Gastroesophageal sphincter (tissue), 4 donors: ENCODE measurements at regions not wholly inside any gene's neighbourhood (a gene's known extent, or its start where the extent isn't known, plus 50 kb on each side); places are given as distances from the start of the nearest gene placed in this dataset.

Source experiments
- ATAC-seq: fragments of 150-250 bp; one replicate; pipeline ENCODE4 v1.9.1; 2016; ENCODE audit warnings: mild to moderate bottlenecking, moderate library complexity
- H3K27ac ChIP-seq, 4 donors: fragments of 200-600 bp; sonication (generic) in 3 of 4; 1 replicate in 3 of 4; 2 replicates in 1 of 4; pipeline ENCODE4 v1.5.1; 2016 to 2019
- H3K27me3 ChIP-seq: fragments of 200-600 bp; sonication (generic); one replicate; pipeline ENCODE4 v1.5.1; 2019
- H3K36me3 ChIP-seq, 2 donors: fragments of 200-600 bp; sonication (generic); one replicate each; pipeline ENCODE4 v1.5.1; 2019; ENCODE audit warnings: control low read depth in 1 of 2
- H3K4me1 ChIP-seq, 3 donors: fragments of 200-600 bp; sonication (generic); 1 replicate in 2 of 3; 2 replicates in 1 of 3; pipeline ENCODE4 v1.5.1; 2016 to 2019; ENCODE audit warnings: control low read depth in 2 of 3
- H3K4me3 ChIP-seq, 2 donors: fragments of 200-600 bp; sonication (generic); one replicate each; pipeline ENCODE4 v1.5.1; 2019; ENCODE audit warnings: mild to moderate bottlenecking in 1 of 2, moderate library complexity in 1 of 2
- H3K9me3 ChIP-seq, 3 donors: fragments of 200-600 bp; sonication (generic); one replicate each; pipeline ENCODE4 v1.5.1; 2017 to 2019; ENCODE audit warnings: control low read depth in 2 of 3
- EP300 ChIP-seq: sonication (generic); formaldehyde crosslinking; IDR thresholded peaks from one replicate; pipeline ENCODE4 v1.6.1; 2017; ENCODE audit warnings: antibody characterized with exemption, mild to moderate bottlenecking
- POLR2A ChIP-seq, 2 donors: fragments of 450-650 bp; IDR thresholded peaks; one replicate each; pipeline ENCODE4 v1.6.1; 2017; ENCODE audit warnings: antibody characterized with exemption in 2 of 2, mild to moderate bottlenecking in 2 of 2, moderate library complexity in 1 of 2
- POLR2AphosphoS5 ChIP-seq: sonication (generic); formaldehyde crosslinking; IDR thresholded peaks from one replicate; pipeline ENCODE4 v1.6.1; 2017; ENCODE audit warnings: antibody characterized with exemption
- WGBS, 2 donors: methylation state at CpG; one replicate each; pipeline ENCODE4 v1.1.5; 2018; ENCODE audit warnings: low coverage in 1 of 2; 5-methylcytosine and 5-hydroxymethylcytosine counted together
- TF ChIP-seq, protein P1 (sequence below), 4 experiments: fragments of 200-600 bp in 2 of 4; fragments of 450-650 bp in 2 of 4; sonication (generic) in 1 of 4; IDR thresholded peaks; one replicate each; pipeline ENCODE4 v1.5.1; 2017 to 2019; ENCODE audit warnings: antibody characterized with exemption in 4 of 4, mild to moderate bottlenecking in 2 of 4, moderate library complexity in 2 of 4

DNA sequence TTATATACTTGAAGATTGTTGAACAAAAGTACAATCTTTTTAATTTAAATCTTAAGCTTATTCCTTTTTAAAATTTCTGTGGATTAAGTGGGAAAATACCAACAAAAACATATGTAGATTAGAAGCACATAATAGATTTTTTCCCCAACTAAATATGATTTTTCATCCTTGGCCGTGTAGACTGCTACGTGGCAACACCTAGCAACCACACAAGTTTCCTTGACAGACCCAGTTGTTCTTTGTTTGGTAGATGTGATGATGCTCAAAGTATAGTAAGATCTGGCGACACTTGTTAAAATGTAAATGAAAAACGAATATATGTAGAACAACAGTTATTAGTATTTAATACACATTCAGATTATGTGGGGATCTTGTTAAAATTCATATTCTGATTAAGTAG lies 271.0 kb upstream of the ROBO2 start:
- Histone ChIP-seq H3K4me1 (no peaks in the 10 kb centered on the region), H3K9me3 (no peaks in the 10 kb centered on the region), H3K27ac (no peak overlapping the region), H3K27me3 (no peaks in the 10 kb centered on the region), H3K4me3 (no peak overlapping the region), H3K36me3 (no peaks in the 10 kb centered on the region)
- TF ChIP-seq POLR2A (IDR thresholded peaks at IDR 0.05) (no peak), POLR2AphosphoS5 (no peak)
- TF ChIP-seq, protein P1, sequence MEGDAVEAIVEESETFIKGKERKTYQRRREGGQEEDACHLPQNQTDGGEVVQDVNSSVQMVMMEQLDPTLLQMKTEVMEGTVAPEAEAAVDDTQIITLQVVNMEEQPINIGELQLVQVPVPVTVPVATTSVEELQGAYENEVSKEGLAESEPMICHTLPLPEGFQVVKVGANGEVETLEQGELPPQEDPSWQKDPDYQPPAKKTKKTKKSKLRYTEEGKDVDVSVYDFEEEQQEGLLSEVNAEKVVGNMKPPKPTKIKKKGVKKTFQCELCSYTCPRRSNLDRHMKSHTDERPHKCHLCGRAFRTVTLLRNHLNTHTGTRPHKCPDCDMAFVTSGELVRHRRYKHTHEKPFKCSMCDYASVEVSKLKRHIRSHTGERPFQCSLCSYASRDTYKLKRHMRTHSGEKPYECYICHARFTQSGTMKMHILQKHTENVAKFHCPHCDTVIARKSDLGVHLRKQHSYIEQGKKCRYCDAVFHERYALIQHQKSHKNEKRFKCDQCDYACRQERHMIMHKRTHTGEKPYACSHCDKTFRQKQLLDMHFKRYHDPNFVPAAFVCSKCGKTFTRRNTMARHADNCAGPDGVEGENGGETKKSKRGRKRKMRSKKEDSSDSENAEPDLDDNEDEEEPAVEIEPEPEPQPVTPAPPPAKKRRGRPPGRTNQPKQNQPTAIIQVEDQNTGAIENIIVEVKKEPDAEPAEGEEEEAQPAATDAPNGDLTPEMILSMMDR (IDR thresholded peaks at IDR 0.05) = no peak
- 71 to 90% methylated on average over 4 of the region's 4 CpGs for WGBS, 2 donors
- ATAC-seq = no peak

DNA sequence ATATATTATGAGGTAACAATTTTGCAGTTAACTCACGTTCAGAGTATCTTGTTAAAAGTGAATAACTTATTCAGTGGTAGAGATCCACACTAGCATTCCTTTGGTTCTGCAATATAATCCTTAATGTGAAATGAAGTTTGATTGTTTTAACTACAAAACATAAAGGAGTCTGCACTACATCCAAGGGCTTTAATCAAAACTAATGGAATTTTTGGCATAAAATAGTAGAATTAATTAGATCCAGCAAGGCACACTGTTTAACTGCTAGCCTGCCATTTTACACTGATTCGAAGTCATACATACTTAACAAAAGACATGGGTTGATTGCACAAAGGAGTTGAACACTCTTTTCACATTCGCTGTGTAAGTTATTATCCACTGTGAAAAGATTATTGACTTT lies 263.0 kb upstream of the ROBO2 start:
- H3K27me3 ChIP-seq = no peaks in the 10 kb centered on the region
- H3K9me3 ChIP-seq = peaks cover 0 to 5% (median 0%) of the 10 kb centered on the region in 3 donors
- H3K4me1 ChIP-seq = no peaks in the 10 kb centered on the region
- no peak overlapping the region for H3K27ac ChIP-seq
- ATAC-seq = no peak
- 51 to 65% methylated on average over 3 of the region's 3 CpGs for WGBS, 2 donors
- no peak overlapping the region for H3K4me3 ChIP-seq
- no peak for TF ChIP-seq POLR2AphosphoS5
- no peak for TF ChIP-seq EP300
- H3K36me3 ChIP-seq = no peaks in the 10 kb centered on the region

DNA sequence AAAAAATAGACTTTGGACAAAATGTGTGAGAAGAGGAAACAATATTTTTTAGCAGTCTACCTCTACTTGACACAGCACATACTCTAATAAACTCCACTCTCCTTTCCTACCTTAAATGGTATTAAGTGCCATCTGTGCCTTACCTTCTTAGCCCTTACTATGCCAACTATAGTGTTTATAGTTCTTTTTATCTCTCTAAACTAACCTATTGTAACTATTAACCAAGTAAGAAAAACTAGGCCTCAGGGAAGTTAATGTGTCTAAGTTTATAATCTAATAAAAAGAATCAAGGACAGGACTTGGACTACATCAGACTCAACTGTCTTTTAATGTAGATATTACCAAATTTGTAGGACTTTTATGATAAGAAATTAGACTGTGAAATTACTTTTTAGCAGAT lies 251.7 kb upstream of the ROBO2 start:
- H3K27me3 ChIP-seq = no peaks in the 10 kb centered on the region
- TF ChIP-seq POLR2AphosphoS5 (no peak), EP300 (no peak), POLR2A (IDR thresholded peaks at IDR 0.05) (no peak)
- TF ChIP-seq, protein P1 (IDR thresholded peaks at IDR 0.05) = no peak
- no peaks in the 10 kb centered on the region for H3K36me3 ChIP-seq
- ATAC-seq = no peak
- H3K9me3 ChIP-seq = no peaks in the 10 kb centered on the region
- H3K4me3 ChIP-seq = no peak overlapping the region
- no peaks in the 10 kb centered on the region for H3K4me1 ChIP-seq
- H3K27ac ChIP-seq = no peak overlapping the region

DNA sequence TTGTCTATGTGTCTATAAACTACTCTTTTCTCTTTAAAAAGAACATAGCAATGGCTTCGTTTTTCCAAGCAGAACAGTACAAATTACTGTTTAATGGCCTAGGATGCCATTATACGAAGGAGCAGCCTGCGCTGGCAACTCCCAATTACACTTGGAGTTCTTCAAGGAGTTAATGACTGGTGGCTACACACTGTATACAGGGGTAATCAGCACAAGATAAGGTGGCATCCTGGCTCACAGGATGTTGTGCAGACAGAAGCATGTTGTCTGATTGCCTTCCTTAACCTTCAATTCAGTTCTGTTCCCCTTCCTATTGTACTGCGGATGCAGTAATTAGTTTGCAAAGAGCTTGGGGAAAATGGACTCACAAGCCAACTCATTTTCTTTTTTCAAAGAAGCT lies 250.7 kb upstream of the ROBO2 start:
- Histone ChIP-seq H3K9me3 (no peaks in the 10 kb centered on the region), H3K36me3 (no peaks in the 10 kb centered on the region), H3K27ac (no peak overlapping the region), H3K4me3 (no peak overlapping the region), H3K27me3 (no peaks in the 10 kb centered on the region), H3K4me1 (no peaks in the 10 kb centered on the region)
- ATAC-seq = no peak
- no peak for TF ChIP-seq POLR2AphosphoS5
- no peak for TF ChIP-seq POLR2A (IDR thresholded peaks at IDR 0.05)
- no peak for TF ChIP-seq EP300
- TF ChIP-seq, protein P1 (IDR thresholded peaks at IDR 0.05) = no peak
- WGBS, 2 donors = 59% methylated on average over 4 of the region's 4 CpGs

DNA sequence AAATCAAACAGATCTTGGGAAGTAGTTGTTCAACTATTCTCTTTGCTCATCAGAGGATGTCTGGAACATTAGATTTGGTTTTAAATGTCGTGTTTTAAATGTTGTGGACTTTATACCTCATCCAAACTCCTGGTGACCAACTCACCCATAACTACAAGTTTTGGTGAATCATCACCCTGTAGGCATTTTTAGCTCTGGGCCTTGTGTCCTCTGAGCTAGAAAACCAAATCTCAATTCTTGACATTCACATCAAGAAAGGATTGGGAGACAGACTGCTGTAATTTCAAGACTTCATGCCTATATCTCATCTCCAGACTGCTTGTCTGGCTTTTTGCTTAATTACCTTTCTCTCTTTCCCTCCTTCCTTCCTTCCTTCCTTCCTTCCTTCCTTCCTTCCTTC lies 228.5 kb upstream of the ROBO2 start:
- ATAC-seq = no peak
- H3K27ac ChIP-seq = no peak overlapping the region
- no peak overlapping the region for H3K4me3 ChIP-seq
- 67 to 91% methylated on average over 1 of the region's 1 CpG for WGBS, 2 donors
- H3K4me1 ChIP-seq = no peaks in the 10 kb centered on the region
- H3K36me3 ChIP-seq = no peaks in the 10 kb centered on the region
- no peaks in the 10 kb centered on the region for H3K27me3 ChIP-seq
- H3K9me3 ChIP-seq = no peaks in the 10 kb centered on the region
- no peak for TF ChIP-seq POLR2AphosphoS5
- TF ChIP-seq, protein P1 (IDR thresholded peaks at IDR 0.05) = no peak
- no peak for TF ChIP-seq POLR2A (IDR thresholded peaks at IDR 0.05)
- no peak for TF ChIP-seq EP300
